Peyer's patch (tissue), 4 donors: ENCODE measurements at regions not wholly inside any gene's neighbourhood (a gene's known extent, or its start where the extent isn't known, plus 50 kb on each side); places are given as distances from the start of the nearest gene placed in this dataset.

Experiments used
- POLR2A ChIP-seq, 2 donors: fragments of 450-650 bp; IDR thresholded peaks; one replicate each; pipeline ENCODE4 v1.5.1; 2017; ENCODE audit warnings: antibody characterized with exemption in 2 of 2, mild to moderate bottlenecking in 2 of 2, moderate library complexity in 2 of 2
- TF ChIP-seq, protein P1 (sequence below), 6 experiments: fragments of 450-650 bp in 4 of 6; fragments of 200-600 bp in 2 of 6; sonication (generic) in 1 of 6; IDR thresholded peaks; one replicate each; pipeline ENCODE4 v1.5.1; 2017 to 2019; ENCODE audit warnings: antibody characterized with exemption in 6 of 6, mild to moderate bottlenecking in 3 of 6, moderate library complexity in 1 of 6

DNA sequence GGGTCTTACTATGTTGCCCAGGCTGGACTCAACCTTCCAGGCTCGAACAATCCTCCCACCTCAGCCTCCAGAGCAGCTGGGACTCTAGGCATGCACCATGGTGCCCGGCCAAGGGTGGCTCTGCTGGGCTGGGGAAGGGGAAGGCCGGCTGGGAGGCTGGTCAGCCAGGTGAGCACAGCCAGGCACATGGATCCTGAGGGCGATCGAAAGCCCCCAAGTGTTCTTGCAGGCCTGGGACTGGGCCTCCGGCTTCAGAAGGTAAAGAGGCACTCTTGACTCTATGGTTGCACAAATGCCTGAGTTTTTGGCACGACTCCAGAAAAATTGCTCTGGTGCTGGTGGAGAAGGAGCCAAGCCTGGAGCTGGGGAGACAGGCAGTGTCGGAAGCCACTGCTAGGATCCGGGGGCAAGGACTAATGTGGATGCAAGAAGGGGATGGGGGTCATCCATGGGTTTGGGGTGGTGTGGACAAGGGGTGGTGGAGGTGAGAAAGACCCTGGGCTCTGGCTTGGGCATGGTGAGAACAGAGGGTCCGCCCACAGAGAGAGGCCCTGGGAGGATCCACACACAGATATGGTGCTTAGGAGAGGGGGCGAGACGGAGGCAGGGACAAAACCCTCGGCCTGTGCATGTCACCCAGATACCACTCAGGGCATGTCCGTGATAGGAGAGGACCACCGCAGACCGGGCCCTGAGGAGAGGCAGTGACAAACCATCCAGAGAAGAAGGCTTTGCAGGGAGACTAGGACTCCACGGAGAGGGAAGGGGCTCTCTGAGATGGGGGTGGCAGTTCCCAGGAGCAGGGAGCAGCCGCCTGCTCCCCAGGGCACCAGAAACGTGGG, 51.1 kb upstream of the COL5A1 start:
- TF ChIP-seq, protein P1, sequence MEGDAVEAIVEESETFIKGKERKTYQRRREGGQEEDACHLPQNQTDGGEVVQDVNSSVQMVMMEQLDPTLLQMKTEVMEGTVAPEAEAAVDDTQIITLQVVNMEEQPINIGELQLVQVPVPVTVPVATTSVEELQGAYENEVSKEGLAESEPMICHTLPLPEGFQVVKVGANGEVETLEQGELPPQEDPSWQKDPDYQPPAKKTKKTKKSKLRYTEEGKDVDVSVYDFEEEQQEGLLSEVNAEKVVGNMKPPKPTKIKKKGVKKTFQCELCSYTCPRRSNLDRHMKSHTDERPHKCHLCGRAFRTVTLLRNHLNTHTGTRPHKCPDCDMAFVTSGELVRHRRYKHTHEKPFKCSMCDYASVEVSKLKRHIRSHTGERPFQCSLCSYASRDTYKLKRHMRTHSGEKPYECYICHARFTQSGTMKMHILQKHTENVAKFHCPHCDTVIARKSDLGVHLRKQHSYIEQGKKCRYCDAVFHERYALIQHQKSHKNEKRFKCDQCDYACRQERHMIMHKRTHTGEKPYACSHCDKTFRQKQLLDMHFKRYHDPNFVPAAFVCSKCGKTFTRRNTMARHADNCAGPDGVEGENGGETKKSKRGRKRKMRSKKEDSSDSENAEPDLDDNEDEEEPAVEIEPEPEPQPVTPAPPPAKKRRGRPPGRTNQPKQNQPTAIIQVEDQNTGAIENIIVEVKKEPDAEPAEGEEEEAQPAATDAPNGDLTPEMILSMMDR (IDR thresholded peaks at IDR 0.05): no peak
- TF ChIP-seq POLR2A (IDR thresholded peaks at IDR 0.05): no peak
